WI38 (cell line): ENCODE measurements at regions not wholly inside any gene's neighbourhood (a gene's known extent, or its start where the extent isn't known, plus 50 kb on each side); places are given as distances from the start of the nearest gene placed in this dataset.

Experiments used
- H3K4me3 ChIP-seq: 2 replicates; pipeline ENCODE4 v1.5.1; 2011; ENCODE audit warnings: low read depth, mild to moderate bottlenecking, control low read depth, low read length
- CTCF ChIP-seq: IDR thresholded peaks from 2 replicates; pipeline ENCODE4 v1.5.1; 2012; ENCODE audit warnings: low read depth, mild to moderate bottlenecking, control low read depth, low read length

- no peak for TF ChIP-seq CTCF
- no peak overlapping the region for H3K4me3 ChIP-seq
Measured at GRCh38 chr13:48890391-48890790, 85.3 kb upstream of the FNDC3A start.

DNA sequence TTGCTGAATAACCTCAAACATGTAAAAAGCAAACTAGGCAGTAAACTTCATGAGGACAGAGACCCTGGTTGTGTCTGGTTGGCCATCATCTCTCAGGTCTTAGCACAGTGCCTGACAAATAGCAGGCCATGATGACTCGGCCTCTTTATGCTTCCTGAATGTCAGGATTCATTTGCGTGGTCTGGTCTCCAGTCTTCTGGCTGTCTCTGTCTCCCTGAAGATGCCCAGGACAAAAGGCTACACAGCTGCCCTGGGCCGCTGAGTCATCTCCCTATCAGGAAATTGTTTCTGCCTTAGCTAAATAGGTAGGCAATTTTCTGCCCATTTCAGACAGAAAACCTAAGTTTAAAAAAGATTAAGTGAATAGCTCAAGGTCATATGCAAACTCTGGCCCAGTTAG lies 84.1 kb upstream of the FNDC3A start:
- H3K4me3 ChIP-seq = no peak overlapping the region
- TF ChIP-seq CTCF = no peak

GRCh38 chr13:48892053-48892687 lies 83.5 kb upstream of the FNDC3A start:
- TF ChIP-seq CTCF = no peak

DNA sequence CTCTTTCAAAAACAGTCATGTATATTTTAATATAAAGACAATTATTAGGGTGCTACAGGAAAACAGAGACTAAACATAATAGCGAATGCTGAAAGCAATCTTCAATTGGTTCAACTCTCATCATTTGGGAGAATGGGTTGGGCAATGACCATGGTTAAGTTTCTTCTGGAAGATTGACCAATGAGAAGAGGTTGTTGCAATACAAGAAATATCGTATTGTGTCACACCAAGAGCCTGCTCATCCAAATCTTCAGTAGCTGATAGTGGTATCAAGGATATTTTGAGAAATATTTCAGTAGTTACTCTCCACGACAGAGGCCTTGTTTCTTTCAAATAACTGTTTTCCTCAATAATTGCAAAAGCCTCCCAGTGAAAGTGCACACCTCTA lies 83.0 kb upstream of the FNDC3A start:
- no peak for TF ChIP-seq CTCF
- no peak overlapping the region for H3K4me3 ChIP-seq

More at GRCh38 chr13:48892053-48892687, 83.5 kb upstream of the FNDC3A start:
- H3K4me3 ChIP-seq = no peak overlapping the region

DNA sequence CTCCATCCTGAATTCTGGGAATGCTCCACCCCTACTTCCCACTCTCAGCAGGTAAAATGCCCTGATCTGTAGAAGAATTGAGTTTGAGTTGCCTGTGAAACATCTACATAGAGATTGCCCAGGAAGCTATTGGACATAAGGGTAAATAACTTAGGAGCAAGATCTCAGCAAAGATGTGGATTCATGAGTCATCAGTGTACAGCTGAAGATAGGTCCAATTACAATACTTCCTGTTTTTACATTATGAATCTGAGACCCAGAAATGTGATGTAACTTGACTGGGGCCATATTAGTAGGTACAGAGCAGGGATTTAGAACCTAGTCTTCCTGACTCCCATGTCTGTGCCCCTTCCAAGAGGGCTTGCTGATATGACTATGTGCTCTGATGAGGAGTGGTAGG lies 79.4 kb upstream of the FNDC3A start:
- no peak for TF ChIP-seq CTCF
- no peak overlapping the region for H3K4me3 ChIP-seq

DNA sequence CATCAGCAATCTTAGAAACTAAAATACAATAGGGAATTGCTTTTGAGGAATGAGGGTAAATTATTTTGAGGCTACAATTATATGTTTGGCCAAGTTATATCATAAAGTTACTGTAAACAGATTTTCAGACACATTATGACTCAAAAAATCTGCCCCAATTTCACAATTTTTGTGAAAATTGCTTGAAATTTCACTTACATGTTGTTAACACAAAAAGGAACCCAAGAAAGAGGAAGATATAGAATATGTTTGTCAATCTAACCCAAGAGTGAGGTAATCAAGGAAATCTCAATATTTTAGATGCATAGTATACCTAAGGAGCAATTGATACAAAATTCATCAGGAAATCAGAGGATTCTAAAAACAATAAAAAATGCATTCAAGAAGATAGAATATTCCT lies 73.9 kb upstream of the FNDC3A start:
- no peak overlapping the region for H3K4me3 ChIP-seq
- TF ChIP-seq CTCF = no peak

- no peak overlapping the region for H3K4me3 ChIP-seq
- TF ChIP-seq CTCF = no peak
Measured at GRCh38 chr13:48902368-48902767, 73.3 kb upstream of the FNDC3A start.
